ENCODE measurements at regions not wholly inside any gene's neighbourhood (a gene's known extent, or its start where the extent isn't known, plus 50 kb on each side); places are given as distances from the start of the nearest gene placed in this dataset.

- DNase-seq = no peak
Measured at GRCh38 chr10:78699971-78700370, 368.8 kb upstream of the ZMIZ1 start.

GRCh38 chr10:78700413-78700812 lies 368.4 kb upstream of the ZMIZ1 start:
- no peak for DNase-seq

- DNase-seq = no peak
Measured at GRCh38 chr10:78700816-78701520, 367.8 kb upstream of the ZMIZ1 start.

- no peak for DNase-seq
Measured at GRCh38 chr10:78702186-78702585, 366.6 kb upstream of the ZMIZ1 start.

- DNase-seq = no peak
Measured at GRCh38 chr10:78702876-78703275, 365.9 kb upstream of the ZMIZ1 start.

- no peak for DNase-seq
Measured at GRCh38 chr10:78703593-78703992, 365.2 kb upstream of the ZMIZ1 start.

- DNase-seq = no peak
Measured at GRCh38 chr10:78706256-78706655, 362.5 kb upstream of the ZMIZ1 start.

GRCh38 chr10:78706726-78707540 lies 361.8 kb upstream of the ZMIZ1 start:
- no peak for DNase-seq

- DNase-seq = no peak
Measured at GRCh38 chr10:78707745-78708144, 361.0 kb upstream of the ZMIZ1 start.

- DNase-seq = no peak
Measured at GRCh38 chr10:78712147-78712546, 356.6 kb upstream of the ZMIZ1 start.

- DNase-seq = no peak
Measured at GRCh38 chr10:78713659-78714058, 355.1 kb upstream of the ZMIZ1 start.

- DNase-seq = no peak
Measured at GRCh38 chr10:78714225-78714624, 354.5 kb upstream of the ZMIZ1 start.

GRCh38 chr10:78715435-78715834 lies 353.3 kb upstream of the ZMIZ1 start:
- DNase-seq = no peak

GRCh38 chr10:78716043-78716660 lies 352.6 kb upstream of the ZMIZ1 start:
- DNase-seq = no peak

GRCh38 chr10:78717200-78717599 lies 351.6 kb upstream of the ZMIZ1 start:
- DNase-seq = no peak

- no peak for DNase-seq
Measured at GRCh38 chr10:78718032-78718572, 350.7 kb upstream of the ZMIZ1 start.

- no peak for DNase-seq
Measured at GRCh38 chr10:78719276-78719675, 349.5 kb upstream of the ZMIZ1 start.

GRCh38 chr10:78720091-78720490 lies 348.7 kb upstream of the ZMIZ1 start:
- no peak for DNase-seq

- no peak for DNase-seq
Measured at GRCh38 chr10:78721231-78721630, 347.5 kb upstream of the ZMIZ1 start.

GRCh38 chr10:78724846-78725245 lies 343.9 kb upstream of the ZMIZ1 start:
- no peak for DNase-seq

GRCh38 chr10:78726171-78726570 lies 342.6 kb upstream of the ZMIZ1 start:
- DNase-seq = no peak

- DNase-seq = no peak
Measured at GRCh38 chr10:78727251-78727650, 341.5 kb upstream of the ZMIZ1 start.

GRCh38 chr10:78727728-78728127 lies 341.0 kb upstream of the ZMIZ1 start:
- DNase-seq = no peak

GRCh38 chr10:78728176-78728575 lies 340.6 kb upstream of the ZMIZ1 start:
- no peak for DNase-seq
